SJSA1 (cell line): ENCODE measurements at regions not wholly inside any gene's neighbourhood (a gene's known extent, or its start where the extent isn't known, plus 50 kb on each side); places are given as distances from the start of the nearest gene placed in this dataset.

Experiments
- DNase-seq, 2 experiments: peaks; one replicate each; pipeline ENCODE4 v3.0.0-alpha.2; 2015 to 2020; ENCODE audit warnings: low spot score in 2 of 2, low read depth in 1 of 2
- H3K27ac ChIP-seq: fragments of 250-450 bp; sonication (Bioruptor Pico); 2 replicates; pipeline ENCODE4 v1.5.1; 2020; ENCODE audit warnings: mild to moderate bottlenecking, moderate library complexity
- H3K27me3 ChIP-seq: fragments of 250-450 bp; sonication (Bioruptor Pico); replicated peaks from 2 replicates; pipeline ENCODE4 v1.5.1; 2020; ENCODE audit warnings: mild to moderate bottlenecking, moderate library complexity
- H3K36me3 ChIP-seq: fragments of 250-450 bp; sonication (Bioruptor Pico); 2 replicates; pipeline ENCODE4 v1.5.1; 2020; ENCODE audit warnings: mild to moderate bottlenecking
- H3K4me1 ChIP-seq: fragments of 250-450 bp; sonication (Bioruptor Pico); replicated peaks from 2 replicates; pipeline ENCODE4 v1.6.1; 2021; ENCODE audit warnings: mild to moderate bottlenecking
- H3K4me3 ChIP-seq: fragments of 250-450 bp; sonication (Bioruptor Pico); 2 replicates; pipeline ENCODE4 v1.5.1; 2020; ENCODE audit warnings: mild to moderate bottlenecking
- H3K9me3 ChIP-seq: fragments of 250-450 bp; sonication (Bioruptor Pico); replicated peaks from 2 replicates; pipeline ENCODE4 v1.5.1; 2020; ENCODE audit warnings: mild to moderate bottlenecking

DNA sequence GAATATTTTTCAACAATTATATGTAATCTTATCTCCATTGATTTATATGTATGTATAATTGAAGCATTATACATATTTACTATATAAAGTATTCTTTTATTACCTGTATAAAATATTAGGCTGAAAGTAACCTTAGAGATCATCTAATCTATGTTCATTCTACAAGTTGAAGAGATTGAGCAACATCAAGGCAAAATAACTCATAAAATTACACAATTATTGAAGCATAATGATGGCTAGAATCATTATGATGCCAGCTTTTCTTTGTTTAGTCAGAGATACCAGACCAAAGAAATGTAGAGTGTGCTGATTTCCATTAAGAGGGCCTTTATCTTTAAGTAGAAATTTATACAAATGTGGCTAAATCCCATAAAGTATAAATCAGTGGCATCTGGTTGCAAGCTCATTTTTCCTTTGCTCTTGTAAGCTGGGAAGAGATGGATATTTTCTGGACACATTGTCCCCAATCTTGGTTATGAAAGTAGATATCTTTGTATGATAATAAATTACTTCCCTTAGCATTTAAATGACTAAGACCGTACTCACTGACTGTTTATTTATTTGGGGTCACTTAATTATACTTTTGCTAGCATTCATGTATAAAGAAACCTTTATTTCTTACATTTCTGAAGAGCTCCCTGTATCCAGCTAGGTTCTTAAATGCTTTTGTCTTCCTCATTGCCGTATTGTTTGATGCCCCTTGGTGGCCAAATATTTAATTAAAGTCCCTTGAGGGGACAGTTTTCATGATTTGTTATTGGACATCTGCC is 339.8 kb downstream of the PCDH7 start:
- H3K27ac ChIP-seq: no peak overlapping the region
- peak in 1 of 2 experiments; percentile 21 for DNase-seq
- H3K9me3 ChIP-seq: no peaks in the 10 kb centered on the region
- H3K27me3 ChIP-seq: no peaks in the 10 kb centered on the region
- no peaks in the 10 kb centered on the region for H3K4me1 ChIP-seq
- H3K36me3 ChIP-seq: no peaks in the 10 kb centered on the region
- H3K4me3 ChIP-seq: no peak overlapping the region

DNA sequence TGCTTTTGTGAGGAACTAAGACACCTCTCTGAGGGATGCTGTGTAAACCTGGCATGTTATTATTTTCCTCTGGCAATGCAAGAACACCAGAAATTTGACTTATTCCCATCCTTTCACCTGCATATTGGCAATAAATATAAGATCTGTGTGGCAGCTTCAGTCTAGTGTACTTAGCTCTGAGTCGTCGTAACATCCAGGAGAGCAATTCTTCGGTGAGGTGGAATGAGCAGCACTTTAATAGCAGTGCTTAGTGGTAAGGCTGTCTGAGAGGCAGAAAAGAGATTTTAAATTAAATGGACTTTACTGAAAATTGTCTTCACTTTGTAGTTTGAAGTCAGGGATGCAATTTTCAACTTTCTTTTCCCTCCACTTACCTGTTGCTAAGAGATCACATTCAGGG is 344.9 kb downstream of the PCDH7 start:
- Histone ChIP-seq H3K4me1 (no peaks in the 10 kb centered on the region), H3K27ac (no peak overlapping the region), H3K4me3 (no peak overlapping the region), H3K9me3 (no peaks in the 10 kb centered on the region), H3K36me3 (no peaks in the 10 kb centered on the region), H3K27me3 (no peaks in the 10 kb centered on the region)
- DNase-seq: no peak

DNA sequence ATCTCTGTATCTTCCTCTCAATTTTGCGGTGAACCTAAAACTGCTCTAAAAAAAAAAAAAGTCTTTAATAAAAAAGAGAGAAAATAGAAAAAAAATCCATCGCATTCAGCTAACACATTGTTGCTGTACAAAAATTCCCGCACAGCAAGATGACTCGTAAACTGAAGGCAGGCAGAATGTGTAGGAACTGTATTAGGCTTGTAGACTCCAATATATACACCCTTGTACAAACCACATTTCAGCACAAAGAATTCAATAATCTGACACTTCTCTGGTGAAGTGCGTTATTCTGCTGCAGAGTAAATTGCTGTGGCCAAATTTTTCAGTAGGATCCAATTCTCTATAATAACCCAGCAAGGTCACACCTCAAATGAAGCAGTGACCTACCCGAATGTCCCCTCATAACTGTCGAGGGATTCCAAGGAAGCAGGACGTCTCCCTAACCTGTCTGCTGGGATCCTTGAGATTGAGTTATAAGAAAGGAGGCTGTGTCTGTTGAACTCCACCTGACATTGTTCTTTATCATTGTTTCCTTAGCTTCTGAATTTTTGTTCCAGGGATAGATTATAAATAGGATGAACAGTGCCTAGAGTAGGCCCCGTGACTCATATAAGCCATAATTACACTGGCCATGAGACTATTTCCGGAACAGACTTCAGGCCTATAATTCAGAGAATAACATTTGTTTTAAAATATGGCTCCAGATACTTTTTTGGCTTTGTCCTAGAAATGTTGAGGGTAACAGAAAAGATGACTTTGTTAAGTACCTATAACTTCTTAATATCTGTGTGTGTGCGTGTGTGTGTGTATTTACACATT is 348.3 kb downstream of the PCDH7 start:
- Histone ChIP-seq H3K9me3 (no peaks in the 10 kb centered on the region), H3K36me3 (no peaks in the 10 kb centered on the region), H3K4me3 (no peak overlapping the region), H3K27ac (no peak overlapping the region), H3K27me3 (no peaks in the 10 kb centered on the region), H3K4me1 (no peaks in the 10 kb centered on the region)
- DNase-seq: no peak

DNA sequence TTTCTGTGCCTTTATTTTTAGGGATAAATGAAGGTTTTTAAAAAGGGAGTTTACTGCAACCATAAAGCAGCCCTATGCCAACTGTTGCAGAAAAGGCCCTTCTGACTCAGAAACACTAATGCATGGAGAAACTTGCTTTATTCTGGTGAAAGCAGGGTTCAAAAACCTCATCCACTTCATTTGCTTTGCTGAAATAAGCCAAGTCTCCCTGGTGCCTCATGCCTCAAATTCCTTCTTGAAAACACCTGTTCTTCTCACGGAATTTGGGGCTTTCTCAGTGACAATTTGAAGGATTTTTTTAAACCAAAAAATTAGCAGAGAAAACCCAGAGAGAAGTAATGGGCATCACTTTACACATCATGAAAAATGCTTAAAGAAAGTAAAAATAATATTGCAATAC is 349.0 kb downstream of the PCDH7 start:
- H3K4me3 ChIP-seq: no peak overlapping the region
- no peak overlapping the region for H3K27ac ChIP-seq
- H3K27me3 ChIP-seq: no peaks in the 10 kb centered on the region
- no peak for DNase-seq
- no peaks in the 10 kb centered on the region for H3K36me3 ChIP-seq
- no peaks in the 10 kb centered on the region for H3K9me3 ChIP-seq
- H3K4me1 ChIP-seq: no peaks in the 10 kb centered on the region

DNA sequence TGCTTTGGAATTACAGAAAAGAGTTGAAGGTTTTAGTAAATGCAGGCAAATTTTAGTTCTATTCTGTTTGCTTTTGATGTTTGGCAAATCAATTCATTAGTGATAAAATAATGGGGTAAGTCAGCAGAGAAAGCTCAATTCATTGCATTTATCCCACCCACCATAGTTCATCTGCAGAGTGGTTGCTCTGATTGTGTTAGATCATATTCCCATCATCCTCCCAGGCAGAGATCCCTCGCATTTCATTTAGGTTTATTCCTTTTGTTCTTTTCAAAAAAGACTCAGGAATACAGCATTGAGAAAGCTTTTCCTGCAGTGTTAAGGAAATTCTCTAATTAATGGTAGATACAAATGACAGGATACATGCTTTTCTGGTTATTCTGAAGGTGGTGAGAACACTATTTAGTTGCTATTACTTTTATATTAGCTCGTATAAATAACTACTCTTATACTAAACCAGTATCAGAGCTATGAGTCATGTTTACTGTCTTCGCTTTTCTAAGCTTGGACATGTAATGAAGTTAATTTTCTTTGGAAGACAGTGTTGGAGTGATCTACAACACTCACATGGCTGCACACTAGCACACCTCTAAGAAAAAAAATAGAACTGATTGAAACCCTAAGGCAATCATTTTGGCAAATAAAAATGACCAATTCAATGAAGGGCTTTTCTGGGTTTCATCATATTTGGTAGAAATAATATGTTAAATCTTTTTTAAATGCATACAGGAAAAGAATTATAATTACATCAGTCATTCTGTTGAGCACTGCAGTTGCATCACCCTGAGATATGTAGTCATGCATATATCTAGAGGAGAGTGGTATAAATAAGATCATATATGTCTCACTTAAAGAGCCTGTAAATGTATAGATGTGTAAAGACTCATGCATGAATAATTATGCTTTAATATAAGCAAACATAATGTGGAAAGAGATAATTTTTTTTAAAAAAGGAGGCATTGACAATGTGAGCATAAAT is 351.6 kb downstream of the PCDH7 start:
- no peak overlapping the region for H3K27ac ChIP-seq
- DNase-seq: no peak
- no peak overlapping the region for H3K4me3 ChIP-seq
- H3K36me3 ChIP-seq: no peaks in the 10 kb centered on the region
- no peaks in the 10 kb centered on the region for H3K4me1 ChIP-seq
- no peaks in the 10 kb centered on the region for H3K27me3 ChIP-seq
- H3K9me3 ChIP-seq: no peaks in the 10 kb centered on the region

DNA sequence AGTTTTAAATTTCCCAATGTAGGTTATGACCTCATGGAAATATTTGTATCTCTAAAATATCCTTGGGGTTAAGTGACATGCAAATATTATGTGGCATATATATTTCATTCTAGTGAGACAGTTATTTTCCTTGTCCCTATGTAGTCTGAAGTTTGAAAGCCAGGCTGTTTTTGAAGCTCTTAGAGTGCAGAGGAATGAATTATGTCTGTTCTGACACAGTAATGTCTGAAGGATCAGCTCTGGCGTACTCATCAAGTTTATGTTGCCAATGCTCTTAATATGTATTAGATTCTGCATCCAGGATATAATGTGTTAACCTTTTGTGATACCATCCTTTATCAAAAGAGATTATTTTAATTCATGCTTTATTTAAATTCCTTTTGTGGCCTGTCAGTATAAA is 355.8 kb downstream of the PCDH7 start:
- Histone ChIP-seq H3K36me3 (no peaks in the 10 kb centered on the region), H3K4me3 (no peak overlapping the region), H3K27ac (no peak overlapping the region), H3K4me1 (peaks cover 5% of the 10 kb centered on the region), H3K27me3 (no peaks in the 10 kb centered on the region), H3K9me3 (no peaks in the 10 kb centered on the region)
- no peak for DNase-seq

DNA sequence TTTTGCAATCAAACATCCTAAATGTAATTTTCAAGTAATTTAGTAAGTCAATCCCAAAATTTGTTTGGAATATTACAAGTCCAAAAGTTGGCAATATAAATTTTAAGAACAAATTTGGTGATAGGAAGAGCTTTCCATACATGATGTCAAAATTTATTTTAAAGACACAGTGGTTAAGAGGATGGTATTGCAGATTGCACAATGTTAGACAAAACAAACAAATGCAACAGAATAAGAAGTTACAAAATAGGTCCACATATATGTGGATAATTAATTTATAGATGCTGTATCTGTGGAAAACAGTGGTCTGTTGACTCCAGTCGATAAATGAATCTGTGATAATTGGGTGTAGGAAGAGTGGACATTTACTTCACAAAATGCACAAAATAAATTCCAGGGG is 358.5 kb downstream of the PCDH7 start:
- no peaks in the 10 kb centered on the region for H3K27me3 ChIP-seq
- no peak for DNase-seq
- H3K4me1 ChIP-seq: peaks cover 14% of the 10 kb centered on the region
- no peak overlapping the region for H3K4me3 ChIP-seq
- no peaks in the 10 kb centered on the region for H3K36me3 ChIP-seq
- no peaks in the 10 kb centered on the region for H3K9me3 ChIP-seq
- H3K27ac ChIP-seq: no peak overlapping the region

DNA sequence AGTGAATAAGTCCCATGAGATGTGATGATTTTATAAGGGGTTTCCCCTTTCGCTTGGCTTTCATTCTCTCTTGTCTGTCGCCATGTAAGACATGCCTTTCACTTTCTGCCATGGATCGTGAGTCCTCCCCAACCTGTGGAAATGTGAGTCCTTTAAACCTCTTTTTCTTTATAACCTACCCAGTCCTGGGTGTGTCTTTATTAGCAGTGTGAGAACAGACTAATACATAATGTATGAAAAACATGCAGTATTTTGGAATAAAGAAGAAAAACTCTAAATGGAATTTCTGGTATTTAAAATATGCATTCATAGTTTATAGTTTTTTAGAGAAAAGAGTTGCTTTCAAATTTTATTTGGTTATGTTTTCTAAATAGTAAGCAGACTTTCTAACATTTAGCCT is 360.7 kb downstream of the PCDH7 start:
- no peak overlapping the region for H3K4me3 ChIP-seq

DNA sequence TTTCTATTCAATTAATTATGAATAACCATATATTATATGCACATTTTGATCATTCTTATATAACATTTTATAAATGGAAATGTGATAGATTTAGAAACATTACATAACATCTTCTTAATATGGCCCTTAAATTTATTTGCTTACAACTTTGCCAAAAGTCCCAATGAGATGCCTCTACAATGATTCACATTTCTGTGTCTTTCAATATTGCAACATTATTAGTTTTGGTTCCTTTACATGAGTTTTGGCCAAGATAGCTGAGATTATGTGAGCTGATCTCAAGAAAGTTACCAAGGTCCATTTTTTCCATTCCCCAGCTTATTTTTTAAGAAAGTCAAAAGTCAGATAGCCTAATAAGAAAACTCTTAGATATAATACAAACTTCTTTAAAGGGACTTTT is 361.2 kb downstream of the PCDH7 start:
- Histone ChIP-seq H3K4me1 (peaks cover 17% of the 10 kb centered on the region), H3K4me3 (no peak overlapping the region), H3K27ac (peak overlapping the region; percentile 66), H3K36me3 (no peaks in the 10 kb centered on the region), H3K27me3 (no peaks in the 10 kb centered on the region), H3K9me3 (no peaks in the 10 kb centered on the region)
- no peak for DNase-seq

More for the DNA sequence above, 360.7 kb downstream of the PCDH7 start:
- no peaks in the 10 kb centered on the region for H3K27me3 ChIP-seq
- peaks cover 17% of the 10 kb centered on the region for H3K4me1 ChIP-seq
- H3K9me3 ChIP-seq: no peaks in the 10 kb centered on the region
- peak overlapping the region; percentile 66 for H3K27ac ChIP-seq
- peak in 1 of 2 experiments; percentile 31 for DNase-seq
- H3K36me3 ChIP-seq: no peaks in the 10 kb centered on the region

DNA sequence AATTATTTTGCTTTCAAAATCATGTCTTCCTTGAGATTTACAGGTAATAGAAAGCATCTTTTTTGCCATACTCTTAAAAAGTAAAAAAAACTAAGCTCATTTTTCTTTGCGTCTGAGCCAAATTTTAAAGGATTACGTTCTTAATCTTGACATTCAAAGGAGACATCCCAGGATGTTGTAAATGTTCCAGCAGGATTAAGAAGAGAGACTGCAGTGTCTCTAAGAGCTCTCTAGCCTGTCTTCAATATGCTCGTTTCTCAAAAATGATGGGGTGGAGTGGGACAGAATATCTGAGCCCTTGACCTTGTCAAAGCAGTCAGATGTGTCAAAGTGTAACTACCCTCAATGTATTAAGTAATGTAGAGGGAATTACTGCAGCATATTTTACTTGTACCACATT is 363.3 kb downstream of the PCDH7 start:
- Histone ChIP-seq H3K4me1 (peaks cover 23% of the 10 kb centered on the region), H3K4me3 (no peak overlapping the region), H3K27ac (no peak overlapping the region), H3K36me3 (no peaks in the 10 kb centered on the region), H3K27me3 (no peaks in the 10 kb centered on the region), H3K9me3 (no peaks in the 10 kb centered on the region)
- DNase-seq: no peak

DNA sequence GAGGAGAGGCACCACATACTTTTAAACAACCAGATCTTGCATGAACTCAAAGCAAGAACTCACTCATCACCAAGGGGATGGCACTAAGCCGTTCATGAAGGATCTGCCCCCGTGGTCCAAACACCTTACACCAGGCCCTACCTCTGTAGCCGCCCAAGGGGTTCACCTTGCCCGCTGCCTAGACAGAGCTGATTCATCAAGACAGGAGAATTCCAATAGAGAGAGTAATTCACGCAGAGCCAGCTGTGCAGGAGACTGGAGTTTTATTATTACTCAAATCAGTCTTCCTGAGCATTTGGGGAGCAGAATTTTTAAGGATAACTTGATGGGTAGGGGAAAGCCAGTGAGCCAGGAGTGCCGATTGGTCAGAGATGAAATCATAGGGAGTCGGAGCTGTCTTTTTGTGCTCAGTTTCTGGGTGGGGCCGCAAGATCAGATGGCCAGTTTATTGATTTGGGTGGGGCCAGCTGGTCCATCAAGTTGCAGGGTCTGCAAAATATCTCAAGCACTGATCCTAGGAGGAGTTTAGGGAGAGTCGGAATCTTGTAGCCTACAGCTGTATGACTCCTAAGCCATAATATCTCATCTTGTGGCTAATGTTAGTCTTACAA is 364.7 kb downstream of the PCDH7 start:
- Histone ChIP-seq H3K27me3 (no peaks in the 10 kb centered on the region), H3K4me3 (no peak overlapping the region), H3K36me3 (no peaks in the 10 kb centered on the region), H3K4me1 (peaks cover 30% of the 10 kb centered on the region), H3K27ac (no peak overlapping the region), H3K9me3 (no peaks in the 10 kb centered on the region)
- DNase-seq: no peak

DNA sequence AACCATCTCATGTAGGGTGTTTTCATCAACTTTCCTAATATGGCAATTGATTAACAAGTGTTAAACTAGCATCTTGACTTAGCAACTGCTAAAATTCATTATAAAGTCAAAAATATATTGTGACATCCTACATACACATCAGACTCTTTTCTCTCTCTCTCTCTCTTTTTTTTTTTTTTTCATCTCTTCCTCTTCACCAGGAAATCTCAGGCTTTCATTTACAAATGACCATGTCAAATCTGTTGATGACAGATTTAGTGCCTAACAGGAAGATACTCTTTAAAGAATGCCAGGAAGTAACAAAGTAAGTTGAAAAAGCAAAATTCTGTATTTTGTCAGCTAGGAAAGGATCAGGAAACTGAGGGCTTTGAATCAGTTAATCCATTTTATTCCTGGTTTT is 365.5 kb downstream of the PCDH7 start:
- DNase-seq: no peak
- H3K36me3 ChIP-seq: no peaks in the 10 kb centered on the region
- H3K27ac ChIP-seq: no peak overlapping the region
- no peak overlapping the region for H3K4me3 ChIP-seq
- H3K4me1 ChIP-seq: peaks cover 31% of the 10 kb centered on the region
- no peaks in the 10 kb centered on the region for H3K9me3 ChIP-seq
- no peaks in the 10 kb centered on the region for H3K27me3 ChIP-seq

DNA sequence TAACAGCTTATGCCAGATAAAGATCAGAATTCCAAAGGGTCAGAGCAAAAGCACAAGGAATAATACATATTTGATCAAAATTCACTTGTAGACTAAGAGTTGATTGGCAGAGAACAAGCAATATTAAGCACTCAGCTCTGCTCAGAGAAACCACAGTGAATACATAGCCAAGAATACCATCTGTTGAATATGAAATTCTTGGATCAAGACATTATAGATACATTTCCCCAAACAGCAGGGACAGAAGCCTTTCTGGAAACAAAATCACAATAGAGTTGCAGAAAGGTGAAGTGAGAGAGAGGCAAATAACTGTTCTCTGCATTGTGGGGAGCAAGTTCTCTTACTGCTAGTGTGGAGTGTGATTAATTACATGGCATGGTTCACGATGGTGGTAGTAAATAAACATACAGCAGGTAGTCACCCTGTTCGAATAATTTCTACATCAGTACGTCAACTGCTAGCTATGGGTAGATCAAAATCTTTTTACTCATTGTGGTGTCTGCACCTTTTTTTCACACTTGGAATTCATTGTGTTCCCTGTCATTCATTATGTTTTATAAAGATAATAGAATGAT is 366.7 kb downstream of the PCDH7 start:
- no peaks in the 10 kb centered on the region for H3K36me3 ChIP-seq
- H3K4me1 ChIP-seq: peaks cover 21% of the 10 kb centered on the region
- H3K27ac ChIP-seq: no peak overlapping the region
- H3K9me3 ChIP-seq: no peaks in the 10 kb centered on the region
- DNase-seq: no peak
- no peaks in the 10 kb centered on the region for H3K27me3 ChIP-seq
- no peak overlapping the region for H3K4me3 ChIP-seq
